ENCODE measurements at regions not wholly inside any gene's neighbourhood (a gene's known extent, or its start where the extent isn't known, plus 50 kb on each side); places are given as distances from the start of the nearest gene placed in this dataset.

- DNase-seq = no peak
- H3K27ac Mint-ChIP-seq = no peak overlapping the region
- H3K4me1 Mint-ChIP-seq (ENCODE audit: low read depth) = peaks cover 8% of the 10 kb centered on the region; the same call in 1 of the 2 replicates
- TF ChIP-seq CTCF (IDR thresholded peaks at IDR 0.05) = no peak
- H3K4me3 Mint-ChIP-seq = no peak overlapping the region
- peaks cover 2% of the 10 kb centered on the region for H3K27me3 Mint-ChIP-seq (ENCODE audit: insufficient read depth)
- no peaks in the 10 kb centered on the region for H3K36me3 Mint-ChIP-seq (ENCODE audit: low read depth)
- H3K9me3 Mint-ChIP-seq = peaks cover 26% of the 10 kb centered on the region
Measured at GRCh38 chr16:6132121-6132520, 1034.5 kb upstream of the EEF2KMT start.

GRCh38 chr16:6131526-6132050, 1034.0 kb upstream of the EEF2KMT start:
- peaks cover 2% of the 10 kb centered on the region for H3K27me3 Mint-ChIP-seq (ENCODE audit: insufficient read depth)
- H3K9me3 Mint-ChIP-seq = peaks cover 26% of the 10 kb centered on the region
- no peak for DNase-seq
- no peaks in the 10 kb centered on the region for H3K36me3 Mint-ChIP-seq (ENCODE audit: low read depth)
- no peak for TF ChIP-seq CTCF (IDR thresholded peaks at IDR 0.05)
- no peak overlapping the region for H3K27ac Mint-ChIP-seq
- H3K4me1 Mint-ChIP-seq (ENCODE audit: low read depth) = peaks cover 8% of the 10 kb centered on the region; the same call in 1 of the 2 replicates
- H3K4me3 Mint-ChIP-seq = no peak overlapping the region

GRCh38 chr16:6125483-6126259, 1028.1 kb upstream of the EEF2KMT start:
- Mint-ChIP-seq H3K4me1 (ENCODE audit: low read depth) (peaks cover 17% of the 10 kb centered on the region; the same call in 1 of the 2 replicates), H3K36me3 (ENCODE audit: low read depth) (no peaks in the 10 kb centered on the region), H3K4me3 (no peak overlapping the region; the same call in 1 of the 2 replicates), H3K9me3 (peaks cover 13% of the 10 kb centered on the region; the same call in 1 of the 2 replicates), H3K27me3 (ENCODE audit: insufficient read depth) (peaks cover 2% of the 10 kb centered on the region; the same call in 1 of the 2 replicates), H3K27ac (peak overlapping the region; percentile 74; the same call in 1 of the 2 replicates)
- DNase-seq = peak; percentile 83
- TF ChIP-seq CTCF (IDR thresholded peaks at IDR 0.05) = no peak

- no peaks in the 10 kb centered on the region for H3K36me3 Mint-ChIP-seq (ENCODE audit: low read depth)
- no peak for TF ChIP-seq CTCF (IDR thresholded peaks at IDR 0.05)
- no peak overlapping the region for H3K4me3 Mint-ChIP-seq
- H3K9me3 Mint-ChIP-seq = peaks cover 9% of the 10 kb centered on the region; the same call in 1 of the 2 replicates
- DNase-seq = no peak
- H3K27me3 Mint-ChIP-seq (ENCODE audit: insufficient read depth) = peaks cover 2% of the 10 kb centered on the region; the same call in 1 of the 2 replicates
- no peak overlapping the region for H3K27ac Mint-ChIP-seq
- H3K4me1 Mint-ChIP-seq (ENCODE audit: low read depth) = peaks cover 17% of the 10 kb centered on the region; the same call in 1 of the 2 replicates
Measured at GRCh38 chr16:6124136-6124535, 1026.5 kb upstream of the EEF2KMT start.

GRCh38 chr16:6122401-6122800, 1024.8 kb upstream of the EEF2KMT start:
- no peak overlapping the region for H3K27ac Mint-ChIP-seq
- H3K4me1 Mint-ChIP-seq (ENCODE audit: low read depth) = peaks cover 17% of the 10 kb centered on the region; the same call in 1 of the 2 replicates
- H3K9me3 Mint-ChIP-seq = peaks cover 9% of the 10 kb centered on the region; the same call in 1 of the 2 replicates
- TF ChIP-seq CTCF (IDR thresholded peaks at IDR 0.05) = no peak
- H3K36me3 Mint-ChIP-seq (ENCODE audit: low read depth) = no peaks in the 10 kb centered on the region
- H3K4me3 Mint-ChIP-seq = no peak overlapping the region
- DNase-seq = no peak
- H3K27me3 Mint-ChIP-seq (ENCODE audit: insufficient read depth) = peaks cover 2% of the 10 kb centered on the region; the same call in 1 of the 2 replicates
